Neural cell (in vitro differentiated cells): ENCODE measurements at regions not wholly inside any gene's neighbourhood (a gene's known extent, or its start where the extent isn't known, plus 50 kb on each side); places are given as distances from the start of the nearest gene placed in this dataset.

ENCODE experiments used
- H2AFZ ChIP-seq: fragments of 200-600, 300-800 bp; sonication (generic), shearing (Covaris generic); 2 replicates; pipeline ENCODE4 v1.6.0; 2014; ENCODE audit warnings: low read depth, mild to moderate bottlenecking, antibody characterized with exemption, low read length, moderate library complexity
- H3F3A ChIP-seq: fragments of 200-600 bp; shearing (Covaris generic); 2 replicates; pipeline ENCODE4 v1.6.1; 2016; ENCODE audit warnings: mild to moderate bottlenecking, moderate library complexity, mixed read lengths, antibody characterized with exemption, low read length; ENCODE audit not compliant: insufficient read depth, poor library complexity, severe bottlenecking
- H3K27ac ChIP-seq: fragments of 200-600, 300-800 bp; sonication (generic), shearing (Covaris generic); 2 replicates; pipeline ENCODE4 v1.5.1; 2014; ENCODE audit warnings: mild to moderate bottlenecking, low read length, moderate library complexity
- H3K27me3 ChIP-seq: fragments of 300-800, 200-600 bp; sonication (generic), shearing (Covaris generic); 2 replicates; pipeline ENCODE4 v1.6.0; 2014; ENCODE audit warnings: mild to moderate bottlenecking, low read depth, low read length, moderate library complexity; ENCODE audit not compliant: insufficient read depth
- H3K36me3 ChIP-seq: fragments of 300-800, 200-600 bp; sonication (generic), shearing (Covaris generic); 2 replicates; pipeline ENCODE4 v1.5.1; 2014; ENCODE audit warnings: mild to moderate bottlenecking, antibody characterized with exemption, low read length, moderate library complexity; ENCODE audit not compliant: insufficient read depth
- H3K4me2 ChIP-seq: fragments of 300-800, 200-600 bp; sonication (generic), shearing (Covaris generic); 2 replicates; pipeline ENCODE4 v1.6.0; 2014; ENCODE audit warnings: mild to moderate bottlenecking, low read length
- H3K4me3 ChIP-seq: fragments of 300-800, 200-600 bp; sonication (generic), shearing (Covaris generic); 2 replicates; pipeline ENCODE4 v1.5.1; 2014; ENCODE audit warnings: mild to moderate bottlenecking, low read length, moderate library complexity
- H3K79me2 ChIP-seq: fragments of 200-600 bp; shearing (Covaris generic); replicated peaks from 2 replicates; pipeline ENCODE4 v1.6.0; 2014; ENCODE audit warnings: mild to moderate bottlenecking, low read length, moderate library complexity; ENCODE audit not compliant: insufficient read depth
- H3K9ac ChIP-seq: fragments of 300-800, 200-600 bp; sonication (generic), shearing (Covaris generic); 2 replicates; pipeline ENCODE4 v1.6.1; 2016; ENCODE audit warnings: mild to moderate bottlenecking, low read length, mixed read lengths
- H3K9me2 ChIP-seq: fragments of 200-600 bp; shearing (Covaris generic); 2 replicates; pipeline ENCODE4 v1.6.1; 2016; ENCODE audit warnings: mild to moderate bottlenecking, low read length, mixed read lengths; ENCODE audit not compliant: insufficient read depth
- H3K9me3 ChIP-seq: fragments of 200-600, 300-800 bp; sonication (generic), shearing (Covaris generic); 2 replicates; pipeline ENCODE4 v1.6.1; 2016; ENCODE audit warnings: mild to moderate bottlenecking, mixed run types, low read length, moderate library complexity, mixed read lengths
- H4K20me1 ChIP-seq: fragments of 200-600 bp; shearing (Covaris generic); 2 replicates; pipeline ENCODE4 v1.6.1; 2016; ENCODE audit warnings: mild to moderate bottlenecking, mixed run types; ENCODE audit not compliant: insufficient read depth
- CTCF ChIP-seq: fragments of 450-650 bp; IDR thresholded peaks from 2 replicates; pipeline ENCODE4 v1.5.1; 2014; ENCODE audit warnings: antibody characterized with exemption, mild to moderate bottlenecking, moderate library complexity; ENCODE audit not compliant: poor library complexity, severe bottlenecking
- EP300 ChIP-seq: fragments of 450-650 bp; conservative IDR thresholded peaks from 2 replicates; pipeline ENCODE4 v1.6.1; 2014; ENCODE audit warnings: antibody characterized with exemption, mild to moderate bottlenecking, moderate library complexity; ENCODE audit not compliant: poor library complexity, severe bottlenecking
- EZH2 ChIP-seq: fragments of 200-600, 300-800 bp; shearing (Covaris generic), sonication (generic); IDR thresholded peaks from 2 replicates; pipeline ENCODE4 v1.6.1; 2014; ENCODE audit warnings: antibody characterized with exemption, low read length, borderline replicate concordance, mild to moderate bottlenecking; ENCODE audit not compliant: insufficient read depth, poor library complexity, severe bottlenecking
- MXI1 ChIP-seq: fragments of 450-650 bp; conservative IDR thresholded peaks from 2 replicates; pipeline ENCODE4 v1.6.1; 2014; ENCODE audit warnings: antibody characterized with exemption, mild to moderate bottlenecking; ENCODE audit not compliant: poor library complexity, severe bottlenecking
- POLR2AphosphoS5 ChIP-seq: IDR thresholded peaks from 2 replicates; pipeline ENCODE4 v1.6.1; 2012
- RAD21 ChIP-seq: fragments of 450-650 bp; conservative IDR thresholded peaks from 2 replicates; pipeline ENCODE4 v1.6.1; 2014; ENCODE audit warnings: antibody characterized with exemption, mild to moderate bottlenecking, moderate library complexity
- REST ChIP-seq: IDR thresholded peaks from 2 replicates; pipeline ENCODE4 v1.6.1; 2012; ENCODE audit warnings: borderline replicate concordance
- SMC3 ChIP-seq: fragments of 450-650 bp; conservative IDR thresholded peaks from 2 replicates; pipeline ENCODE4 v1.6.1; 2014; ENCODE audit warnings: antibody characterized with exemption, mild to moderate bottlenecking, moderate library complexity; ENCODE audit not compliant: poor library complexity
- TAF1 ChIP-seq: IDR thresholded peaks from 2 replicates; pipeline ENCODE4 v1.6.1; 2012; ENCODE audit warnings: low read depth

DNA sequence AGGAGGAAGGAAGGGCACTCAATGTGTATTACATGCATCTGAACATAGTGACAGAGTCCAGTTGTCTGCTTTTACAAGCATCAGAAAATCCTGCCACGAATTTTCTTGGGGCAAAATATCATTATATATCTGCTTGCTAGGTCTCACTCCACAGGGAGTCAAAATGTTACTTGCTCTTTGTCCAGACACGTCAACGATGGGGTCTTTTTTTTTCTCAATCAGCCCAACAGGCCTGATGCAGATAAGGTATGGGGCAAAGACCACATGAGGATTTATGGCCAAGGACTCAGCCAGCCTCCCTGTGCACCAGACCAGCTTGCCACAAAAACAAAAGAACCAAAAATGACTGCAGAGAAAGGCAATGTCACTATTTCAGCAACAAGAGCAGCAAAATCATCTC is 323.4 kb upstream of the PKDCC start:
- no peaks in the 10 kb centered on the region for H3K9me2 ChIP-seq
- no peak overlapping the region for H2AFZ ChIP-seq
- no peaks in the 10 kb centered on the region for H3K27me3 ChIP-seq
- H3K4me2 ChIP-seq = no peak overlapping the region
- H3K4me3 ChIP-seq = no peak overlapping the region
- no peak for TF ChIP-seq MXI1
- H3K9ac ChIP-seq = no peak overlapping the region
- H3K36me3 ChIP-seq = no peaks in the 10 kb centered on the region
- H3K79me2 ChIP-seq = no peaks in the 10 kb centered on the region
- H4K20me1 ChIP-seq = no peaks in the 10 kb centered on the region
- no peaks in the 10 kb centered on the region for H3K9me3 ChIP-seq
- H3F3A ChIP-seq = no peaks in the 10 kb centered on the region
- no peak overlapping the region for H3K27ac ChIP-seq

GRCh38 chr2:41725901-41726300 is 321.9 kb upstream of the PKDCC start:
- Histone ChIP-seq H3K9me3 (no peaks in the 10 kb centered on the region), H3K4me3 (no peak overlapping the region), H3K4me2 (no peak overlapping the region), H4K20me1 (no peaks in the 10 kb centered on the region), H3K36me3 (no peaks in the 10 kb centered on the region), H3F3A (no peaks in the 10 kb centered on the region), H3K9me2 (no peaks in the 10 kb centered on the region), H3K79me2 (no peaks in the 10 kb centered on the region), H2AFZ (no peak overlapping the region), H3K9ac (no peak overlapping the region), H3K27me3 (no peaks in the 10 kb centered on the region), H3K27ac (no peak overlapping the region)
- no peak for TF ChIP-seq REST

DNA sequence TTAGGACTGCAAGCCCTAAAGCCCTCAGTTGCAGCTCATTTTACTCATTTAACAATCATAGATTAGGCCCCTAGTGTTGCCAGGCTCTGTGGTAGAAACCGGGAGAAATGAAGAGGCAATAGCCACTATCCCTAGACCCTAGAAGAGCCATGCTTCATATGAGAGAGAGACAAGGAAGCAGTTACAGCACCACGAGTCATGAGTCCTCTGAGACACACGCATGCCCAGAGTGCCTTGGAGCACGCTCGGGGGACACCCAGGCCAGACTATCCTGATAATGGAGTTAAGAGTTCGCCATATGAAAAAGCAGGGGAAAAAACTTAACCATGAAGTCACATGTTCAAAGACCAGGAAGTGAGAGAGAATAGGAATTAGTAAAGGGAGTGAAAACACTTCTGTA is 321.5 kb upstream of the PKDCC start:
- no peak overlapping the region for H2AFZ ChIP-seq
- H3K4me2 ChIP-seq = no peak overlapping the region
- no peaks in the 10 kb centered on the region for H3K9me3 ChIP-seq
- no peak overlapping the region for H3K27ac ChIP-seq
- H3K4me3 ChIP-seq = no peak overlapping the region
- H3F3A ChIP-seq = no peaks in the 10 kb centered on the region
- no peak overlapping the region for H3K9ac ChIP-seq
- H4K20me1 ChIP-seq = no peaks in the 10 kb centered on the region
- no peaks in the 10 kb centered on the region for H3K79me2 ChIP-seq
- H3K27me3 ChIP-seq = no peaks in the 10 kb centered on the region
- H3K36me3 ChIP-seq = no peaks in the 10 kb centered on the region
- no peak for TF ChIP-seq RAD21
- no peak for TF ChIP-seq EZH2
- no peak for TF ChIP-seq SMC3
- TF ChIP-seq MXI1 = no peak
- no peak for TF ChIP-seq TAF1
- no peak for TF ChIP-seq POLR2AphosphoS5
- TF ChIP-seq EP300 = no peak
- no peak for TF ChIP-seq CTCF
- TF ChIP-seq REST = no peak
- no peaks in the 10 kb centered on the region for H3K9me2 ChIP-seq
